Activated T-cell treated with anti-CD3 and anti-CD28 coated beads for 24 hours (primary cell): ENCODE measurements at regions not wholly inside any gene's neighbourhood (a gene's known extent, or its start where the extent isn't known, plus 50 kb on each side); places are given as distances from the start of the nearest gene placed in this dataset.

Source experiments
- DNase-seq: peaks from one replicate; pipeline ENCODE4 v3.0.0-alpha.2; 2020; ENCODE audit warnings: low read depth

DNA sequence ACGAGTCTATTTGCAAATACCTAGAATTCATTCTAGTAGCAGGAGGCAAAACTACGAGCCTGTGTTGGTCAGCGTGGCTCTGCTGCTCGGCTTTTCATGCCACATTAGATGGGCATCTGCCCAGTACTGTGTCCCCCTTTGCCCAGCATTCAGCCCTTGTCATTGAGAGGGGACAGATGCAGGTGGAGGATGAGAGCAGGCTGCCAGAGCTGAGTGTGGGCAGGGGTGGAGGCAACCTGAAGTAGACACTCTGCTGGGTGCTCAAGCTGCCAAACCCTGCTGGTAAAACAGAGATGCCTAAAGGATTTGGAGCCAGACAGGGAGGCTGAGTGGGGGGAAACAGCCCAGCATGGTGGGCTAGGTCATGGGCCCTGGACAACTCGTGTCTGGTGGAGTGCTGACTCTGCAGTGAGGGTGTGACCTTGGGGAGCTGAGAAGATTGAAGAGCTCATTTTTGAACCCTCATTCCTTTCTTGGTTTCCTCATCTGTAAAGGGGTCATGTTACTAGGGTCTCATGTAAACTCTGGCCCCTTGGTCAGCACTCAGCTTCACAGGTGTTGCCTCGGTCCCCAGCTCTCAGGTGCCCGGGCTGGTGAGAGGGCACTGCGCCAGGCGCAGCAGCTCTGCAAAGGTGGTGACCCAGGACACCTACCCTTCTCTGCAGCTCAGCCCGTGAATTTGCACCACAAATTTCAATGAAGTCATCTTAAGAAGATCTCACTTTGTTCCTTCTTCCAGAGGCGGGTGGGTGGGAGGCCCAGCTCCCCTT is 64.2 kb upstream of the BHLHE23 start:
- DNase-seq = no peak

DNA sequence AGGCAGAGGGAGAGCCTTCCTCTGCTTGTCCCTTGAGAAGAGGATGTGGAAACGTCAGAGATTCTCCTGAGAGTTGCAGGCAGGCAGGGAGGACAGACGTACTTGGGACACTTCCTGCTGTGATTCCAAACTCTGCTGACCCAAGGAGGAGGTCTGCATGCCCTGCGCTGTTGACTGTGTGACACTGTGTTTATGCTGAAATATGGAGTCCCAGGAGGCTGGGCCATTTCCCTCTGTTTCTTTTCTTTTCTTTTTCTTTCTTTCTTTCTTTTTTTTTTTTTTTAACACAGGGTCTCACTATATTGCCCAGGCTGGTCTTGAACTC is 63.5 kb upstream of the BHLHE23 start:
- DNase-seq = no peak

DNA sequence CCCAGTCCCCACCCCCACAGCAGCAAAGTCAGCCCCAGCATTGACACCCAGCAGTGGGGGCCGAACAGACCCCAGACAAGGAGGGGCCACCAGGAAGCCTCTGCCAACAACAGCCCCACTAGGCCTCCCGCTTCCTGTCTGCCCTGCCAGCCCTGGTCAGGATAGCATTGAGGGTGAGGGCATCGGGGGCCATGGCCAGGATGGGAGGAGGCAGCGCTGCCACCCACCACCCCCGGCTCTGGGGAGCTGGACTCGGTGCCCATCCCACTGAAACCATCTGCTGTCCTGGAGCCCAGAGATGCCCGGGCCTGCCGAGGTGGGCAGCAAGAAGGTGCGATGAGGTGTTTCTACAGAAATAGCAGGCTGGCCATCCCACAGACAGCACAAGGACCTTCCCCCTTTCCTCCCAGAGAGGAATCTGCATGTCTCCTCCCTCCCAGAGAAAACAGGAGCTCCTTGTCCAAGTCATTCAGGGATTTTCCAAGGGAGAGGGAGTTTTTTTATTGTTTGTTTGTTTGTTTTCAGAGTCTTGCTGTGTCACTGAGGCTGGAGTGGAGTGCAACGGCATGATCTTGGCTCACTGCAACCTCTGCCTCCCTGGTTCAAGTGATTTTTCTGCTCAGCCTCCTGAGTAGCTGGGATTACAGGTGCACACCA is 62.1 kb upstream of the BHLHE23 start:
- no peak for DNase-seq

DNA sequence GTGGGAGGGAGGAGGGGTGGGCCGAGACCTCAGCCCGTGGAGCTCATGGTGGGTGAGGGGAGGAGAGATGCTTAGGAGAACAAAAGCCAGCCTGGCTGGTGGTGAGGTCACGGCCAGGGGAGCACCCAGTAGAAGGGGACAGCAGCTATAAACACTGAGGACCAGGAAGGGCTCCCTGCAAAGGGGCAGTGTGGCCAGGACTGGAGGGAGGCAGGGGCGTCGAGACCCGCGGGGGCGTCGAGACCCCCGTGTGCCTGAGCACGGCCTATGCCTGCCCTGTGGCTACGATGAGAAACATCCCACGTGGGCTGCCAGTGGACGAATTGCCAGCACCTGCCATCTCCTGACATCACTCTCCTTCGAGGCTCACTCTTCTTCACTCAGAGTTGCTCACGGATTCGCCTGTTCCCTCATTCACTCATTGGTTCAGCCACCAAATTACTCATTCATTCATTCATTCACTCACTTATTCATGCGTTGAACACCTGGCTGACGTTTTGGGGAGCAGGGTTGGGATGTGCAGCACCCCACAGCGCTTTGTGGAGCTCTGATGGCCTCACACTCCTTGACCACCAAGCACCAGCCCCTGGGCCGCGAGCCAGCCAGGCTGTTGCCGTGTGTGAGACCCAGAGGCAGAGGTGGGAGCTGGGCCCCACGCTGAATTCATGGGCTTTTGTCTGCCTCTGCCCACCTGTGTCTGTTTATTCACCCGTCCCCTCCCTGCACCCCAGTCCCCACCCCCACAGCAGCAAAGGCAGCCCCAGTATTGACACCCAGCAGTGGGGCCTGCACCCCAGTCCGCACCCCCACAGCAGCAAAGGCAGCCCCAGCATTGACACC is 61.2 kb upstream of the BHLHE23 start:
- no peak for DNase-seq

DNA sequence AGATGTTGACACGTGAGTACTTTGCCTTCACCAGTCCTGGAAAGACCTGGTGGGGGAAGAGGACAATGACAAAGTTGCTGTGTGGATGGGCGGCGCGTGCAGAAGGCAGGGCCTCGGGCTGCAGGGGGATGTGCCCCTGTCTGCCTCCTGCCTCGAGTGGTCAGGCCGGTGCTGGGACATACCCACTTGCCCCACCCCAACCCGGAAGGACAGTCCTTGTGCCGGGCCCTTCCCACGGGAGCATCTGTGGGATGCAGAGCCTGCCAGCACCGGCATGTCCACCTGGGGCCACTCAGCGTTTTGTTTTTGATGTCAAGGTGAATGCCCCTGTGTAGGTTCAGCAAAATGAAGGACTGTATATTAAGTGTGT is 60.5 kb upstream of the BHLHE23 start:
- DNase-seq = no peak

DNA sequence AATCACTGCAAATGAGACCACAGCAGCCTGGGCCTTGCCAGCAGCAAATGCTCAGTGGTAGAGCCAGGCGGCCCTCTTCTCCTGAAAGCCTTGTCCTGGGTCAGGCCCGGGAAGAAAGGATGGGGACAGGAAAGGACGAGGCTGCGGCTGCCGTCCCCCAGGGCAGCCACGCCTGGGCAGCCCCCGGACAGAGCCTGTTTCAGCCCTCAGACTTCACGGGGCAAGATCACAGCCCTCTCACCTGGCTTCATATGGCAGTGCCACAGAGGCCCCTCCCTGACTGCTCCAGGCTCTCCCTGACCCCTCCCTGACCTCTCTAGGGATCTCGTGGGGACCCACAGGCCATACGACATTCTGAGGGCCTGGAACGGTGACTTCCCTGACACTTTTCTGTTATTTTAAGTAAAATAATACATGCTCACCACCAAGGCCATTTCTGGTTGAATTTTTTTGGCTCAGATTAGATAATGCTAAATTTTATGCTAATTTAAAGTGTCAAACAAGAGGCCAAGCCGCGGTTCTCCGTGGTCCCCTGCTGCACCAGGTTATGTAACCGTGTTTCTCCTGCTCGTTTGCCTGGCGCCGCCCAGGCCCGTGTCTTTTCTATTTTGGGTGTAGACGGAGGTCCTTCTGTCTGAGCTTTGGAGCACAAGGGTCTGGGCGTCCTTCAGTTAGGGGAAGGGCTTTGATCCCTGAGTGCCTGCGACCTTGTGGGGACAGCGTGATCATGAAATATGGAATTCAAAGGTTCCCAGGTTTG is 59.9 kb upstream of the BHLHE23 start:
- DNase-seq = no peak

DNA sequence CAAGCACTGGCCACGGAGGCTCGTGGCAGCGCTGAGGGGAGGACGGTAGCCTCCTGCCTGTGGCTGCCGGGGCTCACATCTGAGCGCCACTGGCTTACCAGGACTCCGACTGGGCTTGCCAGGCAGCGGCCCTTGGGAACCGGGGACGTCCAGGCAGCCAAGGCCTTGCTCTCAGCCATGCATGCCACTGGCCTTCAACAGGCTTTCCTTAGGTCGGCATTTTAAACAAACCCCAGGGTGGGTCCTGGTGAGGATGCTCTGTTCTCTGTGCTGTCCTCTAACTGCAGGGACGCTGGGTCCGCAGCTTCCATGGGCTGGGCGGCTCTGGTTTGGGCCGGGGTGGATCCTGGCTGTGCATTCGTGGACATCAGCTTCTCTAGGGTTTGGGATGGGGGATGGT is 59.1 kb upstream of the BHLHE23 start:
- DNase-seq = no peak

DNA sequence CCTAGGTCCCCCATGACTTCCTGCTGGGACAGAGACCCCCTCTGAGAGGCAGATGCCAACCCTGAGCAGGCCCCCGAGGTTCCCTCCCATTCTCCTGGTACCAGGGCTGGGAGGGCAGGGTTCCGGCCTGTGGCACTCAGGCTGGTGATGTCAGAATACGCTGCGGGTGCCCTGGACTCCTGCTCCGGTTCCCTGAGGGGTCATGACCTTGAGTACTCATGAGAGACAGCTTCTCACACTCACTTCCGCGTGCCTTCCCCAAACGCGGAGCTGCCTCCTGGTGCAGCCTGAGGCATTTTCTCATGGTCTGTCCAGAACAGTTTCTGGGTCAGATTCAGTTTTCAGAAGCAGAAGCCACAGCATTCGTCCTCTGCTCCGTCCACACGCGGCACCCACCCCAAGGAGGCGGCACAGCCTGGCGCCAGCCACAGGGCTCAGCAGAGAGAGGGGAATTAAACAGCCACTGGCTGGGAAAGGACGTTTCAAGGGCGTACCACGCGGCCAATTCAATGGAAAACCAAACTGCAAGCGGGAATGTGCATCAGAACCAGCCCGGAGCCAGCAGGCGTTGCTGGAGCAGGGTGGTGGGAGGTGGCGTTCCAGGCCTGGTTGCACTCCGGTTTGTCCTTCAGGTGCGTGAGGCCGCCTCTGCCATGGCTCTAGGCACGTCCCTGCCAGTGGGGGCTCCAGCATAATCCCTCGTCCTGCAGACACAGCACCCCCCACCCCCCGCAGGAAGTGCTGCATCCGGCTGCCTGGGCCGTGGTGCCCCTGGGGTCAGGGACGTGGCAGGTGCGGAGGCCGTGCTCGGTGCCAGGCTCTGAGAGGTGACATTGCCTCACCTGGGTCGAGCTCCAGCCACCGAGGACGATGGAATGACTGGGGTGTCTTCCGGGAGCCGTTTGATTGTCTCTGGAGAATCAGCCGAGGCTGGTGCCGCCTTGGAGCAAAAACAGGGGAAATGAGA is 58.3 kb upstream of the BHLHE23 start:
- DNase-seq = no peak

DNA sequence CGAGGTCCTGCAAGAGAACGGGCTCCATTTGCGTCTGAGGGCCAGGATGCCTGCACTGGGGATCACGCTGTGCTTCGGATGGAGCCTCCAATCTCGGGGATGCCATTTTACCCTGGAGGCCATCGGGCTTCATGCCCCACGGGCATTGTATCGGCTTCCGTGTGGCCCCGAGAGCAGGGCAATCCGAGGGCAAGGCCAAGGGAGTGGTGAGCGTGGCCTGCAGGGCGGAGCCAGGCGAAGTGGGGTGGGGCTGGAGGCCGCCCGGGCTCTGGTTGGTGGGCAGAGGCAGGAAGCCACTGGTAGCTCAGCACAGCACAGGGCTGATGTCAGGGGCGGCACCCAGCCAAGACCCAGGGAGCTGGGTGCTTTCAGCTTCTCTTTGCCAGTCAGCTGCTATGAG is 57.5 kb upstream of the BHLHE23 start:
- no peak for DNase-seq

DNA sequence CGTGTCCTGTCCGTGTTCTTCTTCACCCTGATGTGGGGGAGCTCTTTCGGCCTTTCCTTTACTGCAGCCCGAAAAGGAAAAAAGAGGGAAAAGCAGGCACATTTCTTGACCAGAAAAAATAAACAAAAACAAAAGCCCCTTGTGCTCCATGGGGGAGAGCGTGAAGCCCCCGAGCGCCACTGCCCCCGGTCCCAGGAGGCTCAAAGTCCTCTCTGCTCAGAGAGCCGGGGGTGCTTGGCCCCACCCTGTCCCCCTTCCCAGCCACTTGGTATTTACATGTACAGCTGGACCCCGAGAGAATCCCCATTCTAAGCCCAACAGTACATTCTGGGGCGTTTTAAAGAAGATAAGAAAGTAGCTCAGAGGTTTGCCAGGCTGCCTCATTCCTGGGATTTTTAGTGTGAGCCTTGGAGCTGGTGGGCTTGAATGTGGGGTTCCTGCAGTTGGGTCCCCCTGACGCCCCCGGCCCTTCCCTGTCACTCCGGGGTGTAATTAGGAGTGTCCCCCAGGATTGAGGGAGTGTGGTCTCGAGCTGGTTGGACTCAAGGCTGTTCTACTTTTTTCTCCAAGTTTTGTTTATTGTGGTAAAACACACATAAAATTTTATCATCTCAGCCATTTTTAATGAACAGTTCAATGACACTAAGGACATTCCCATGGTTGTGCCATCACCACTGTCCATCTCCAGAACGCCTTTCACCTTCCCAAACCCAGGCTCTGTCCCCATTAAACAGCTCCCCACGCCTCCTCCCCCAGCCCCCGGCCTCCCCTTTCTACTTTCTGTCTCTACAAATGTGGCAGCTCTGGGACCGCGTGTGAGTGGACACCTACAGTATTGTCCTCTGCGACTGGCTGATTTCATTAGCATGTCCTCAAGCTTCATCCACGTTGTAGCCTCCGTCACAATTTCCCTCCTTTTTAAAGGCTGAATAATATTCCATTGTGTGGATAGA is 55.7 kb upstream of the BHLHE23 start:
- no peak for DNase-seq

DNA sequence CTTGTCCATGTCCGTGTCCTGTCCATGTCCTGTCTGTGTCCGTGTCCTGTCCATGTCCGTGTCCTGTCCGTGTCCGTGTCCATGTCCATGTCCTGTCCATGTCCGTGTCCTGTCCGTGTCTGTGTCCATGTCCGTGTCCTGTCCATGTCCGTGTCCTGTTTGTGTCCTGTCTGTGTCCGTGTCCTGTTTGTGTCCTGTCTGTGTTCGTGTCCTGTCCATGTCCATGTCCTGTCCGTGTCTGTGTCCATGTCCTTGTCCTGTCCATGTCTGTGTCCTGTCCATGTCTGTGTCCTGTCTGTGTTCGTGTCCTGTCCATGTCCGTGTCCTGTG is 55.0 kb upstream of the BHLHE23 start:
- no peak for DNase-seq

DNA sequence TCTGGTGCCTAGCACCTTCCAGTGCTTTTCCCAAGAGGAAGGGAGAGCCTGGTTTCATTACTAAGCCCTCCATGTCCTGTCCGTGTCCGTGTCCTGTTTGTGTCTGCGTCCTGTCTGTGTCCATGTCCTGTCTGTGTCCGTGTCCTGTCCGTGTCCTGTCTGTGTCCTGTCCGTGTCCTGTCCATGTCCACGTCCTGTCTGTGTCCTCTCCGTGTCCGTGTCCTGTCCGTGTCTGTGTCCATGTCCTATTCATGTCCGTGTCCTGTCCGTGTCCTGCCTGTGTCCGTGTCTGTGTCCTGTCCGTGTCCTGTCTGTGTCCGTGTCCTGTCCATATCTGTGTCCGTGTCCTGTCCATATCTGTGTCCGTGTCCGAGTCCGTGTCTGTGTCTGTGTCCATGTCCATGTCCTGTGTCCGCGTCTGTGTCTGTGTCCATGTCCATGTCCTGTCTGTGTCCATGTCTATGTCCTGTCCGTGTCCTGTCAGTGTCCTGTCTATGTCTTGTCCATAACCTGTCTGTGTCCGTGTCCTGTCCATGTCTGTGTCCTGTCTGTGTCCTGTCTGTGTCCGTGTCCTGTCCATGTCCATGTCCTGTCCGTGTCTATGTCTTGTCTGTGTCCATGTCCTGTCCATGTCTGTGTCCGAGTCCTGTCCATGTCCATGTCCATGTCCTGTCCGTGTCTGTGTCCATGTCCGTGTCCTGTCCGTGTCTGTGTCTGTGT is 54.4 kb upstream of the BHLHE23 start:
- no peak for DNase-seq

DNA sequence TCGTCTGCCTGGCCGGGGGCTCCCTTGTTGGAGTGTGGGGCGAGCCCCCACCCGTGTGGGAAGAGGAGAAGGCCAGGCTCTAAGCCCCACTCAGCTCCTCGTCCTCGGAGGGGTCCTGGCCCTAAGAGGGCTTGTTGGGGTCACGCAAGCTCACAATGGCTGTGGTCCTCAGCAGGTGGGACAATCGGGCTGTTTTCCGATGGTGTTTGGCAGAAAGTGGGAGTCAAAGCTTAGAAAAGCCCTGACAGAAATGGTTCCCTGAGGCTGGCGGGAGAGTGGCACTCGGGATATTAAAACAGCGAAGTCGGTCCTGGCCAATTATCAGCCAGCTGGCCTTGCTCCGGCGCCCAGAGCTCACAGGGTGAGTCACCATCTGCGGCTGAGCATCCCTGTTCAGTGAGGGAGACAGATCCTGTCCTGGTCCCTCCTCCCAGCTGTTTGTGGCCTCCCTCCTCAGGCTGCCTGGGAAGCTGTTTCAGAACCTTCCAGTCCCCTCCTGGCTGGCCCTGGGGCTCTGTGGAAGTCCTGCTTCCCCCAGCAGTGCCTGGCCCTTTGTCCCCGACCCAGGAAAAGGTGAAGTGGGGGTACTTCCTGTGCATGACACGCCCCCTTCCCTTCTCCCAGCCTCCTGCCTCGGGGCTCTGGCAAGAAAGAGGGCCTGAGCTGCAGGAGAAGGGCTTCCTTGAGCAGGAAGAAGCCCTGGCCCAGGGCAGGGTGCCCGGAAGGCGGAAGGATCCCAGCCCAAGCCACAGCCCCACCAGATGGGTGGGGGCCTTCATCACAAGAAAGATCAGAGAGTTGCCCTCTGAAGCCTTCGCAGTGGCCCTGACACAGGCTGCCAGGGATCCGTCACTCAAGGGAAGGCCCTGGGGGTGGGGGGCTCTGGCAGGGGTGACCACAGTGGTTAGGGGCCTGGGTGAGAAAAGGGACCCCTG is 53.6 kb upstream of the BHLHE23 start:
- DNase-seq = no peak

DNA sequence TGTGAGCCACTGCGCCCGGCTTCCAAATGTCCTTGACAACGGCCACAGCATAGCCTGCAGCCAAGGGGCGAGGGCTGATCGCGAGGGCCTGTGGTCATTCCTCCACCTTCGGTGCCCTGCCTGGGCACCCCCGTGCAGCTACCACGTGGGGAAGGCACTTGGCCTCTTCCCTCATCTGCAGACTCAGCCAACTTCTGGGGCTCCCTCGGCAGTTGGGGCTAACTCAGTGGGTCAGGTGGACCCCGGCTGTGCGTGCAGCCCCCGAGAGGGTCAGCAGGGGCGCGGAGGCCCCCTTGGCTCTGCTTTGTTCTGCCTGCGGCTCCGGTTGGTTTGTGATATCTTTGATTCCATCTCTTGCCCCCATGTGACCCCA is 52.9 kb upstream of the BHLHE23 start:
- DNase-seq = no peak

DNA sequence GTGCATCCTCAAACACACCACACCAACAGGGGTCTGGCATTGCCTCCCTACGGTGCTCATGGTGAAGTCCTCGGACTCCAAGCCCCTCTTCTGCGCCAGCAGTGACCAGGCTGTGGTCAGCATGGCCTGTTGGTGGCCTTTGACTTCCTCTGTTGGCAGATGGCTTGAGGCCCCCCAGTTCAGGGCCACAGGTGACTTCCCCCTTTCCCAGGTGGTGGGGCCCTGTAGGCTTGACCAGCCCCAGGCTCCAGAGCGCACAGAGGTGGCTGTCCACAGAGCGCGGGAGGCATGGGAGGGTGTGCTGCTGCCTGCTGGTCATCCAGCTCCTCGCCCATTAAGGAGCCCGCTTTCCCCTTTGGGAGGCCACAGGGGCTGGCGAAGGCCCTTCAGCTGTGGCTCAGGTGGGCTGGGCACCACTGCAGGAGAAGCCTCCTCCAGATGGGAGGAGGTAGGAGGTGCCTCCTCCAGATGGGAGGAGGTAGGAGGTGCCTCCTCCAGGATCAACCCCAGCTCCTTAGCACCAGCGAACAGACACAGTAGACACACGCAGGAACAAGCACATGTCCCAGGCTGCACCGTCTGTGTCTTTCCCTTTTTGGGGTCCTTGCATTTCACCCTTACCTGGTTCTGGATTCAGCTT is 52.1 kb upstream of the BHLHE23 start:
- no peak for DNase-seq

DNA sequence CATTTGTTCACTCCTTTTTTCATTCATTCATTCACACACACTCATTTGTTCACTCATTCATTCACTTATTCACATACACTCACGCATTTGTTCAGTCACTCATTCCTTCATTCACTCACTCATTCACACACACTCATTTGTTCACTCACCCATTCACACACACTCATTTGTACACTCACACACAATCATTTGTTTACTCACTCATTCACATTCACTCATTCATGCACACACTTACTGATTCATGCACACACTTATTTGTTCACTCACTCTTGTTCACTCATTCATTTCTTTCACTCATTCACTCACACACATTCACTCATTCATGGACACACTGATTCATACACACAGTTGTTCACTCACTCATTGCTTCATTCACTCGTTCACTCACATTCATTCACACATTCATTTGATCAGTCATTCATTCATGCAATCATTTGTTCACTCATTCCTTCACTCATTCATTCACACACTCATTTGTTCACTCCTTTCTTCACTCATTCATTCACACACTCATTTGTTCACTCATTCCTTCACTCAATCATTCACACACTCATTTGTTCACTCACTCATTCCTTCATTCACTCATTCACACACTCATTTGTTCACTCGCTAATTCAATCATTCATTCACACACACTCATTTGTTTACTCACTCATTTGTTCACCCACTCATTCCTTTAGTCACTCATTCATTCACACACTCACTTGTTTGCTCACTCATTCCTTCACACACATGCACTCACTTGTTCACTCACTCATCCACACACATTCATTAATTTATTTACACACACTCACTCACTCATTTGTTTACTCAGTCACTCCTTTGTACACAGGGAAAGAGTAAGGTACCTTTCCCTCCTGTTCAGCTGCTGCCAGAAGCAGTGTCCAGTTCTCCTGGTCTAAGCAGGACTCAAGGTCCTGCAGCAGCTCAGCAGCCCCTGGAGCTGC is 50.7 kb upstream of the BHLHE23 start:
- no peak for DNase-seq
